Tibial nerve (tissue), 4 donors: ENCODE measurements at regions not wholly inside any gene's neighbourhood (a gene's known extent, or its start where the extent isn't known, plus 50 kb on each side); places are given as distances from the start of the nearest gene placed in this dataset.

Source experiments
- DNase-seq, 2 donors: peaks; one replicate each; pipeline ENCODE4 v3.0.0-alpha.2; 2019; ENCODE audit warnings: low spot score in 2 of 2
- H3K27ac ChIP-seq, 4 donors: fragments of 200-600 bp; sonication (generic) in 3 of 4; one replicate each; pipeline ENCODE4 v1.5.1; 2017 to 2019; ENCODE audit warnings: mild to moderate bottlenecking in 1 of 4
- H3K27me3 ChIP-seq, 2 donors: fragments of 200-600 bp; sonication (generic) in 1 of 2; one replicate each; pipeline versions ENCODE4 v1.5.1 to v1.6.0; 2017 to 2019
- H3K36me3 ChIP-seq, 3 donors: fragments of 200-600 bp; sonication (generic); one replicate each; pipeline ENCODE4 v1.5.1; 2018 to 2019
- H3K4me1 ChIP-seq, 4 donors: fragments of 200-600 bp; sonication (generic) in 3 of 4; one replicate each; pipeline ENCODE4 v1.5.1; 2017 to 2019
- H3K4me3 ChIP-seq, 4 donors: fragments of 200-600 bp; sonication (generic) in 3 of 4; one replicate each; pipeline ENCODE4 v1.5.1; 2017 to 2019; ENCODE audit warnings: mild to moderate bottlenecking in 1 of 4, moderate library complexity in 1 of 4
- H3K9me3 ChIP-seq, 4 donors: fragments of 200-600 bp; sonication (generic) in 3 of 4; one replicate each; pipeline ENCODE4 v1.5.1; 2017 to 2019
- EP300 ChIP-seq, 2 donors: sonication (generic); formaldehyde crosslinking; IDR thresholded peaks; one replicate each; pipeline ENCODE4 v1.6.1; 2017; ENCODE audit warnings: antibody characterized with exemption in 2 of 2, mild to moderate bottlenecking in 1 of 2
- POLR2A ChIP-seq, 2 donors: fragments of 450-650 bp; IDR thresholded peaks; one replicate each; pipeline ENCODE4 v1.6.1; 2017; ENCODE audit warnings: antibody characterized with exemption in 2 of 2, mild to moderate bottlenecking in 2 of 2, moderate library complexity in 2 of 2
- WGBS, 2 donors: methylation state at CpG; one replicate each; pipeline ENCODE4 v1.1.5; 2018; 5-methylcytosine and 5-hydroxymethylcytosine counted together
- TF ChIP-seq, protein P1 (sequence below), 5 experiments: fragments of 200-600 bp in 3 of 5; fragments of 450-650 bp in 2 of 5; sonication (generic) in 3 of 5; IDR thresholded peaks; one replicate each; pipeline ENCODE4 v1.5.1; 2016 to 2019; ENCODE audit warnings: antibody characterized with exemption in 5 of 5, mild to moderate bottlenecking in 3 of 5, moderate library complexity in 2 of 5

- DNase-seq: no peak
- peaks cover 0 to 20% (median 0%) of the 10 kb centered on the region in 4 donors for H3K9me3 ChIP-seq
- no peak for TF ChIP-seq EP300 (IDR thresholded peaks at IDR 0.05)
- TF ChIP-seq POLR2A (IDR thresholded peaks at IDR 0.05): no peak
- TF ChIP-seq, protein P1, sequence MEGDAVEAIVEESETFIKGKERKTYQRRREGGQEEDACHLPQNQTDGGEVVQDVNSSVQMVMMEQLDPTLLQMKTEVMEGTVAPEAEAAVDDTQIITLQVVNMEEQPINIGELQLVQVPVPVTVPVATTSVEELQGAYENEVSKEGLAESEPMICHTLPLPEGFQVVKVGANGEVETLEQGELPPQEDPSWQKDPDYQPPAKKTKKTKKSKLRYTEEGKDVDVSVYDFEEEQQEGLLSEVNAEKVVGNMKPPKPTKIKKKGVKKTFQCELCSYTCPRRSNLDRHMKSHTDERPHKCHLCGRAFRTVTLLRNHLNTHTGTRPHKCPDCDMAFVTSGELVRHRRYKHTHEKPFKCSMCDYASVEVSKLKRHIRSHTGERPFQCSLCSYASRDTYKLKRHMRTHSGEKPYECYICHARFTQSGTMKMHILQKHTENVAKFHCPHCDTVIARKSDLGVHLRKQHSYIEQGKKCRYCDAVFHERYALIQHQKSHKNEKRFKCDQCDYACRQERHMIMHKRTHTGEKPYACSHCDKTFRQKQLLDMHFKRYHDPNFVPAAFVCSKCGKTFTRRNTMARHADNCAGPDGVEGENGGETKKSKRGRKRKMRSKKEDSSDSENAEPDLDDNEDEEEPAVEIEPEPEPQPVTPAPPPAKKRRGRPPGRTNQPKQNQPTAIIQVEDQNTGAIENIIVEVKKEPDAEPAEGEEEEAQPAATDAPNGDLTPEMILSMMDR (IDR thresholded peaks at IDR 0.05): no peak
- H3K4me1 ChIP-seq: no peaks in the 10 kb centered on the region
- H3K27me3 ChIP-seq: no peaks in the 10 kb centered on the region
- H3K4me3 ChIP-seq: no peak overlapping the region
- no peaks in the 10 kb centered on the region for H3K36me3 ChIP-seq
- H3K27ac ChIP-seq: no peak overlapping the region
- WGBS, 2 donors: 81 to 98% methylated on average over 11 of the region's 11 CpGs
These were observed 201.9 kb downstream of the DMAC1 start for GRCh38 chr9:7597716-7598115.

GRCh38 chr9:7592321-7593316 lies 207.0 kb downstream of the DMAC1 start:
- no peak for DNase-seq
- 74 to 75% methylated on average over 10 of the region's 10 CpGs for WGBS, 2 donors
- Histone ChIP-seq H3K4me3 (no peak overlapping the region), H3K27ac (no peak overlapping the region), H3K27me3 (no peaks in the 10 kb centered on the region), H3K9me3 (peaks cover 0 to 21% (median 0%) of the 10 kb centered on the region in 4 donors), H3K4me1 (no peaks in the 10 kb centered on the region), H3K36me3 (no peaks in the 10 kb centered on the region)
- TF ChIP-seq EP300 (IDR thresholded peaks at IDR 0.05) (no peak), POLR2A (IDR thresholded peaks at IDR 0.05) (no peak)
- TF ChIP-seq, protein P1 (IDR thresholded peaks at IDR 0.05): no peak

DNA sequence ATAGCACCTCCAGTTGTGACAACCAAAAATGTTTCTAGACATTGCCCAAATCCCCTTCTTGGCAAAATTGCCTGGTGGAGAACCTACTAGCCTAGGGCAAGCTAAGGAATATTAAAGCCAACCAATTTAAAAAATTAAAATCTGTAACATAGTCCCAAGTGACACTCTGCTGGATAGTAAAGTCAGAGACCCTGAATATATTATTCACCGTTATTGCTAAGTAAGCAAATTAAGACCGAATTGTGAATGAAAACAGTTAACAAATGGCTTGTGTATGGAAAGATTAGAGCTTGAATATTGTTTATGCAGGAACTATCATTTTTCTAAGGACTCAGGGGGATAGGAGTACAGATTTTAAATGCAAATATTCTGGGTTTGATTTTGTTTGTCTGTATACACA lies 208.1 kb downstream of the DMAC1 start:
- Histone ChIP-seq H3K27ac (no peak overlapping the region), H3K4me1 (no peaks in the 10 kb centered on the region), H3K4me3 (no peak overlapping the region), H3K9me3 (peaks cover 0 to 21% (median 0%) of the 10 kb centered on the region in 4 donors), H3K27me3 (no peaks in the 10 kb centered on the region), H3K36me3 (no peaks in the 10 kb centered on the region)
- WGBS, 2 donors: 63 to 74% methylated on average over 2 of the region's 2 CpGs
- DNase-seq: no peak
- TF ChIP-seq POLR2A (IDR thresholded peaks at IDR 0.05) (no peak), EP300 (IDR thresholded peaks at IDR 0.05) (no peak)
- TF ChIP-seq, protein P1 (IDR thresholded peaks at IDR 0.05): no peak

DNA sequence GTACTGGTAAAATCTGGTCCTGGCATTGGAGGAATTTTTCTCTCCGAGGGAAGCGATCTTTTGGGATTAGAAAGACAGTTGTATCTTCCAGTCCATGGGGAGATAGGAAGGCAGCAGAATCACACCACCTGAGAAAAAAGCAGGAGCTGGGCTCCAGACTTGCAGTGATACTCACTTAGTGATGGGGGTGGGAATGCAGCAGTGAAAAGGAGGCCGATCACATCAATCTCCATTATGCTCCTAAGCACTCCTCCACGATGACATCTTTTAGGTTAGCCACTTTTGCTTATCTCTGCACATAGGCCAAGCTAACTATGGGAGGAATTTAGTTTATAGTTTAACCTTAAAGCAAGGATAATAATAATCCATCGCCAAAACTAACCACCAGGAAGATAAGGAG lies 219.0 kb downstream of the DMAC1 start:
- Histone ChIP-seq H3K9me3 (no peaks in the 10 kb centered on the region), H3K27me3 (no peaks in the 10 kb centered on the region), H3K4me1 (peaks cover 0 to 9% (median 0%) of the 10 kb centered on the region in 4 donors), H3K27ac (no peak overlapping the region), H3K36me3 (no peaks in the 10 kb centered on the region), H3K4me3 (no peak overlapping the region)
- WGBS, 2 donors: 75 to 94% methylated on average over 5 of the region's 5 CpGs
- TF ChIP-seq POLR2A (IDR thresholded peaks at IDR 0.05): no peak
- TF ChIP-seq, protein P1 (IDR thresholded peaks at IDR 0.05): no peak
- TF ChIP-seq EP300 (IDR thresholded peaks at IDR 0.05): no peak
- DNase-seq: no peak

- H3K27ac ChIP-seq: no peak overlapping the region
- TF ChIP-seq POLR2A (IDR thresholded peaks at IDR 0.05) (no peak), EP300 (IDR thresholded peaks at IDR 0.05) (no peak)
- TF ChIP-seq, protein P1 (IDR thresholded peaks at IDR 0.05): no peak
- H3K27me3 ChIP-seq: no peaks in the 10 kb centered on the region
- no peak overlapping the region for H3K4me3 ChIP-seq
- H3K4me1 ChIP-seq: peaks cover 0 to 9% (median 0%) of the 10 kb centered on the region in 4 donors
- H3K9me3 ChIP-seq: no peaks in the 10 kb centered on the region
- WGBS, 2 donors: 53 to 58% methylated on average over 1 of the region's 1 CpG
- no peak for DNase-seq
- no peaks in the 10 kb centered on the region for H3K36me3 ChIP-seq
These were observed 220.2 kb downstream of the DMAC1 start for GRCh38 chr9:7579351-7579750.
